AG09319 (cell line): ENCODE measurements at regions not wholly inside any gene's neighbourhood (a gene's known extent, or its start where the extent isn't known, plus 50 kb on each side); places are given as distances from the start of the nearest gene placed in this dataset.
A peak's percentile ranks its signal among the peaks of the same experiment; 100 is the strongest.

Experiments used
- DNase-seq: peaks from one replicate; pipeline ENCODE4 v3.0.0-alpha.2; 2010; ENCODE audit warnings: low read depth; ENCODE audit errors: extremely low read depth
- TF ChIP-seq, protein P1 (sequence below): IDR thresholded peaks from 2 replicates; pipeline ENCODE4 v1.5.1; 2011; ENCODE audit warnings: low read depth, mild to moderate bottlenecking, inconsistent platforms, low read length, moderate library complexity

DNA sequence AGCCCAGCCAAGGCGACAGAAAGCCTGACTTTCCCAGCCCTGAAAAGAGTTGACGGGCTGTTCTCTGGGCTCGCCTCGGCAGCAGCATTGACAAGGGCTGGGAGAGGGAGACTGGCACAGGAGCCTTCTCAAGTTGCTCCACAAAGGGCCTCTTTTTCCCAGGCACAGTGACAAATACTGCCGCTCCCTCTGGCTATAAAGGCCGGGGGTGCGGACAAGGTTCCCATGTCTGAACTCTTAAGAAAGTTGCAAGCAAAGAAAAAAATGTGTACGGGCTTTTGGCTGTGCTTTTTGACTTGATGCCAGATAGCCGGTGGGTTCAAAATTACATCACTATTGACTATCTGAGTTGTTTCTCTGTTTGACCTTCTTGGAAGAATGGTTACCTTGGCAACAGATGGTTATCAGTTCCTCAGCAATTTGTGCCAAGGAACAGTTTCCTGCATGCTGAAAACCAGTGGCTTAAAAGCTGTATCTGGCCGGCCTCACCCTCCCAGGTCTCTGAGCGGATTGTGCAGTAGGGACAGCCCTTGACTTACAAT lies 115.9 kb upstream of the EEPD1 start:
- peak; percentile 77 for DNase-seq
- TF ChIP-seq, protein P1, sequence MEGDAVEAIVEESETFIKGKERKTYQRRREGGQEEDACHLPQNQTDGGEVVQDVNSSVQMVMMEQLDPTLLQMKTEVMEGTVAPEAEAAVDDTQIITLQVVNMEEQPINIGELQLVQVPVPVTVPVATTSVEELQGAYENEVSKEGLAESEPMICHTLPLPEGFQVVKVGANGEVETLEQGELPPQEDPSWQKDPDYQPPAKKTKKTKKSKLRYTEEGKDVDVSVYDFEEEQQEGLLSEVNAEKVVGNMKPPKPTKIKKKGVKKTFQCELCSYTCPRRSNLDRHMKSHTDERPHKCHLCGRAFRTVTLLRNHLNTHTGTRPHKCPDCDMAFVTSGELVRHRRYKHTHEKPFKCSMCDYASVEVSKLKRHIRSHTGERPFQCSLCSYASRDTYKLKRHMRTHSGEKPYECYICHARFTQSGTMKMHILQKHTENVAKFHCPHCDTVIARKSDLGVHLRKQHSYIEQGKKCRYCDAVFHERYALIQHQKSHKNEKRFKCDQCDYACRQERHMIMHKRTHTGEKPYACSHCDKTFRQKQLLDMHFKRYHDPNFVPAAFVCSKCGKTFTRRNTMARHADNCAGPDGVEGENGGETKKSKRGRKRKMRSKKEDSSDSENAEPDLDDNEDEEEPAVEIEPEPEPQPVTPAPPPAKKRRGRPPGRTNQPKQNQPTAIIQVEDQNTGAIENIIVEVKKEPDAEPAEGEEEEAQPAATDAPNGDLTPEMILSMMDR = no peak

DNA sequence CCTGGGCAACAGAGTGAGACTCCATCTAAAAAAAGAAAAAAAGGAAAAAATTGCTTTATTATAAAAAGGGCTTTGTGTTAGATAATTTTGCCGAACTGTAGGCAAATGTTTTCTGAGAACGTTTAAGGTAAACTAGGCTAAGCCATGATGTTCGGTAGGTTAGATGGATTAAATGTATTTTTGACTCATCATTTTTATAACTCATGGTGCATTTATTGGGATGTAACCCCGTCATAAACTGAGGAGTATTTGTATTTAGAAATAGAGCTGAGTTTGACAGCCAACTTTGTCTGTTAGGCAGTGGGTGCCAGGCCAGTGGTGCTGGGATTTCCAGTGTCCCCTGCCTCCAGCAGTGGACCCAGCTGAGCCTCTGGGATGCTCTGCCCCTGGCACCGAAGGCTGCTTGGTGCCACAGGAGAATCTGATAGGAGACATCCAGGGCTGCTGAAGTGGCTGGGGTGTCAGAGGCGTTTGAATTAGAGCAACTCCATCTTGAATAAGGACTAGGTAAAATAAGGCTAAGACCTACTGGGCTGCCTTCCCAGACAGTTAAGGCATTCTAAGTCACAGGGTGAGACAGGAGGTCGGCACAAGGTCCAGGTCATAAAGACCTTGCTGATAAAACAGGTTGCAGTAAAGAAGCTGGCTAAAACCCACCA lies 114.9 kb upstream of the EEPD1 start:
- no peak for DNase-seq
- TF ChIP-seq, protein P1 = no peak

DNA sequence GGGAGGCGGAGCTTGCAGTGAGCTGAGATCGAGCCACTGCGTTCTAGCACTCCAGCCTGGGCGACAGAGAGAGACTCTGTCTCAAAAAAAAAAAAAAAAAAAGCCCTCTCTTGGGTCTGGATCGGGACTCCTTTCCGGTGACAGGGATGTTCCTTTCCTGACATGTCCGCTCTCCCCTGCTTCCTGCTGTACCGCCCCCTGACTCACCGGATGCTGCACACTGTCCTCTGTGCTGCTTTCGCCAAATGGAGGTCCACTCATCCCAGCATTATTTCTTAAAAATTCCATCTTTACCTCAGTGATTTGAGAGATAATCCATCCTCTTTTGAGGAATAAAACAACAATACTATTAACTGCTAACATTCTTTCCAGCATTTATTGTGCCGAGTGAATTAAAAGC lies 113.8 kb upstream of the EEPD1 start:
- no peak for DNase-seq
- TF ChIP-seq, protein P1 = no peak

DNA sequence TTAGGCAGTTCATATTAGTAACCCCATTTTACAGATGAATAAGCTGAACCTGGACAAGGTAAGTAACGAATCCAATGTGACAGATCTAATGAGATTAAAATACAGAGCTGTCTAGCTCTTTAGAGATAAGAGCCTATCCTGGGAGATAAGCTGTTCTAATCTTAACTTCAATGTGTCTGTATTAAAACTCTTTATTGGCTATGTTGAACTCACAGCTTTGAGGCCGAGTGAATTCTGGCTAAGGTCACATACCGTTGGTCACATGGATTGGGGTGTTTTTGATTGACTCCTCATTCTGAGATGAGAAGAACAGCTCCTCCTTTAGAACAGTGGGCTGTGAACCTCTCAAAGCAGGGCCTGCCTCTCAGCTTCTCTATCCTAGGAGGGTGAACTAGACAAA lies 113.4 kb upstream of the EEPD1 start:
- TF ChIP-seq, protein P1 = no peak
- DNase-seq = no peak

DNA sequence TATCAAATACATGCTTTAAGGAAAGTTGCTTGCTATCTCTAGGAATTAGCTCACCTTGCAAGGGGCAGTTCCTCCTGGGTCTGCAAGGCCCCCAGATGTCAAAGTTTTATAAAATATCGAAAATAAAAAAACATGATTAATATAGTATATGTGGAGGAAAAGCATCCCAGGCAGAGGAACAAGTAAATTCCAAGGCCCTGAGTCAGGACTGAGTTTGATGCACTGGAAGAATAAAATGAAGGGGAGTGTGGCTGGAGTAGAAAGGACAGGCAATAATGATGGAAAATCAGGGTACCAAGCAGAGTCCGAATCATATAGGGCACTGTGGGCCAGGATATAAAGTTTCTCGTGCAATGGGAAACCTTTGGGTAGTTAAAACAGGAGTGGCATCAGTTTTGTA lies 112.4 kb upstream of the EEPD1 start:
- DNase-seq = no peak
- TF ChIP-seq, protein P1 = no peak

DNA sequence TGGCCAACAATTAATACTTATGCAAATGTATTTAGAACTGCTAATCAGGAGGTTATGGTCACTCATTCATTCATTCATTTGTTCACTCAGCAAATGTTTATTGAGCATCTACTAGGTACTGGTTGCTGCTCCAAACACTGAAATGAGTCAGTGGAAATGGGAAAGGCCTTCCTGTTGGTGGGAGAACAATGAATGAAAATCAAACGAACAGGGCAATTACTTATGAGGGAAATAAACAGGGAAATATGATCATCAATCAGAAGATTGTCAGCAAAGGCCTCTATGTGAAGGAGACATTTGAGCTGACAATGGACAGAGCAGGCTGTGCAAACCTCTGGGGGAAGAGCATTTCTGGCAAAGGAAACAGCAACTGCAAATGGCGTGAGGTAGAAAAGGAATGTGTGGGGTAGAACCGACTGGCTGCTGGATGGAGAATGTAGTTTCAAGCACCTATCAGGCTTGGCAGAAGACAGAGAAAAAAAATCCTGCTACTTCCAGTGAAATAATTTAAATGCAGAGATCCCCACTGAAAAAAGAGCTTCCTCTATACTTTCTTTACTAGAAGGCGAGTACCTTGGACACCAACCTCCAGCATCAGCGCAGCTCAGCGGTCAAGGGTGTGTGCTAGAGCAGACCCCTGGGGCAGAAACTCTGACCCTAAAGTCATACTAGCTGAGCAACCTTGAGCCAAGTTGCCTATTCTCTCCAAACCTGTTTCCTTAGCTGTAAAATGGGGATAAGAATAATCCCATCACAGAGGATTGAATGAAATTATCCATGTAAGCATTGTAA lies 108.8 kb upstream of the EEPD1 start:
- no peak for DNase-seq
- TF ChIP-seq, protein P1 = no peak

DNA sequence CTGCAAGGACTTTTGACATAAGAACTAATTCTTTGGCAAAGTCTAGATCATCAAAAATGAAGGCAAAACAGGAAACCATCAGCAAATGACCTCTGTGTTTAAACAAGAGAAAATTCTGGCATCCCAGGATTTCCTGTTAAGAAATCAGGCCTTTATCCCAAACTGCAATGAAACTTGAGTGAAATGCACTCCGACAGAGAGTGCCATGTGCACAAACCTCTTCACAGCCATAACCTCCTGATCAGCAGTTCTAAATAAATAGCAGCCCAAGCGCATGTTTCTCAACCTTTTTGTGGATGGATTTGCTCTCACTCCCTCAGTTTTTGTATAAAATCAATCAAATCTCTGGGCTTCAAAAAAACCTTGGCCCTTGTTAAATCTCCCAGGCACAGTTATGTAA lies 107.7 kb upstream of the EEPD1 start:
- peak; percentile 59 for DNase-seq
- TF ChIP-seq, protein P1 = no peak
